Liver (tissue), 8 donors: ENCODE measurements at regions not wholly inside any gene's neighbourhood (a gene's known extent, or its start where the extent isn't known, plus 50 kb on each side); places are given as distances from the start of the nearest gene placed in this dataset.

Experiments used
- DNase-seq: peaks from one replicate; pipeline ENCODE4 v3.0.0-alpha.2; 2017; ENCODE audit warnings: low spot score
- H3K27ac ChIP-seq, 2 donors: one replicate each; pipeline ENCODE4 v1.7.0; 2013; ENCODE audit warnings: inconsistent platforms in 2 of 2, low read length in 2 of 2, control low read depth in 1 of 2, low read depth in 1 of 2, mild to moderate bottlenecking in 1 of 2
- H3K27me3 ChIP-seq, 4 donors: one replicate each; pipeline versions ENCODE4 v1.6.1 to v1.7.0; 2013; ENCODE audit warnings: low read length in 3 of 4, inconsistent platforms in 1 of 4, mild to moderate bottlenecking in 1 of 4, moderate library complexity in 1 of 4; ENCODE audit not compliant: control insufficient read depth in 4 of 4, insufficient read depth in 4 of 4
- H3K36me3 ChIP-seq, 4 donors: one replicate each; pipeline versions ENCODE4 v1.6.1 to v1.7.0; 2013; ENCODE audit warnings: low read length in 3 of 4, mild to moderate bottlenecking in 3 of 4, low read depth in 1 of 4, moderate library complexity in 1 of 4; ENCODE audit not compliant: control insufficient read depth in 4 of 4, insufficient read depth in 3 of 4
- H3K4me1 ChIP-seq, 4 donors: one replicate each; pipeline versions ENCODE4 v1.6.1 to v1.7.0; 2013; ENCODE audit warnings: low read length in 3 of 4, mild to moderate bottlenecking in 3 of 4, moderate library complexity in 1 of 4; ENCODE audit not compliant: control insufficient read depth in 4 of 4, insufficient read depth in 4 of 4
- H3K4me3 ChIP-seq, 3 donors: one replicate each; pipeline versions ENCODE4 v1.6.1 to v1.7.0; 2013; ENCODE audit warnings: low read length in 3 of 3, control low read depth in 1 of 3, low read depth in 1 of 3, mild to moderate bottlenecking in 1 of 3
- H3K9ac ChIP-seq, 2 donors: one replicate each; pipeline ENCODE4 v1.7.0; 2013; ENCODE audit warnings: low read length in 2 of 2, mild to moderate bottlenecking in 2 of 2, moderate library complexity in 2 of 2, control low read depth in 1 of 2, low read depth in 1 of 2
- H3K9me3 ChIP-seq, 4 donors: one replicate each; pipeline versions ENCODE4 v1.6.1 to v1.7.0; 2013; ENCODE audit warnings: low read length in 3 of 4; ENCODE audit not compliant: control insufficient read depth in 4 of 4
- ATF3 ChIP-seq: IDR thresholded peaks from 2 replicates; pipeline ENCODE4 v1.6.1; 2016; ENCODE audit warnings: antibody characterized with exemption
- CTCF ChIP-seq: fragments of 150-350 bp; IDR thresholded peaks from 2 replicates; pipeline ENCODE4 v1.5.1; 2017; ENCODE audit warnings: improper control_type of control experiment, low read depth, low read length; ENCODE audit not compliant: missing input control
- EGR1 ChIP-seq, 2 donors: IDR thresholded peaks; 2 replicates each; pipeline ENCODE4 v1.6.1; 2016 to 2018; ENCODE audit warnings: antibody characterized with exemption in 2 of 2, low read depth in 2 of 2
- FOXA2 ChIP-seq: IDR thresholded peaks from 2 replicates; pipeline ENCODE4 v1.6.1; 2016; ENCODE audit warnings: antibody characterized with exemption
- GABPA ChIP-seq, 2 donors: IDR thresholded peaks in 1 of 2; conservative IDR thresholded peaks in 1 of 2; 2 replicates each; pipeline ENCODE4 v1.6.1; 2016; ENCODE audit warnings: antibody characterized with exemption in 2 of 2, mild to moderate bottlenecking in 1 of 2, moderate library complexity in 1 of 2
- HNF4A ChIP-seq, 2 donors: conservative IDR thresholded peaks; 2 replicates each; pipeline ENCODE4 v1.6.1; 2016; ENCODE audit warnings: antibody characterized with exemption in 2 of 2, mild to moderate bottlenecking in 2 of 2
- HNF4G ChIP-seq: IDR thresholded peaks from 2 replicates; pipeline ENCODE4 v1.6.1; 2016; ENCODE audit warnings: antibody characterized with exemption
- JUND ChIP-seq, 2 donors: IDR thresholded peaks; 2 replicates each; pipeline ENCODE4 v1.6.1; 2016; ENCODE audit warnings: antibody characterized with exemption in 2 of 2
- MAX ChIP-seq: IDR thresholded peaks from 2 replicates; pipeline ENCODE4 v1.6.1; 2016; ENCODE audit warnings: antibody characterized with exemption
- RAD21 ChIP-seq, 2 donors: IDR thresholded peaks; 2 replicates each; pipeline ENCODE4 v1.6.1; 2016; ENCODE audit warnings: antibody characterized with exemption in 2 of 2, mild to moderate bottlenecking in 2 of 2
- REST ChIP-seq: IDR thresholded peaks from 2 replicates; pipeline ENCODE4 v1.6.1; 2016; ENCODE audit warnings: antibody characterized with exemption, mild to moderate bottlenecking
- RXRA ChIP-seq, 2 donors: IDR thresholded peaks; 2 replicates each; pipeline ENCODE4 v1.6.1; 2017 to 2018; ENCODE audit warnings: antibody characterized with exemption in 2 of 2, mild to moderate bottlenecking in 1 of 2
- SP1 ChIP-seq: IDR thresholded peaks from 2 replicates; pipeline ENCODE4 v1.6.1; 2018; ENCODE audit warnings: antibody characterized with exemption, mild to moderate bottlenecking
- TAF1 ChIP-seq: conservative IDR thresholded peaks from 2 replicates; pipeline ENCODE4 v1.6.1; 2016; ENCODE audit warnings: antibody characterized with exemption, mild to moderate bottlenecking
- YY1 ChIP-seq: IDR thresholded peaks from 2 replicates; pipeline ENCODE4 v1.6.1; 2016; ENCODE audit warnings: antibody characterized with exemption, mild to moderate bottlenecking
- WGBS: extraction: QIAGEN DNeasy Blood & Tissue Kit; methylation state at CpG from one replicate; pipeline ENCODE4 v1.1.7; 2013; 5-methylcytosine and 5-hydroxymethylcytosine counted together
- donor health status: healthy.
- donor health status: healthy.
- donor health status: healthy.
- donor health status: healthy.
- donor health status: healthy.

GRCh38 chr10:130240409-130240808, 104.2 kb downstream of the GLRX3 start:
- H3K27ac ChIP-seq = no peak overlapping the region
- H3K4me3 ChIP-seq = no peak overlapping the region
- H3K9ac ChIP-seq = no peak overlapping the region
- no peaks in the 10 kb centered on the region for H3K27me3 ChIP-seq
- H3K9me3 ChIP-seq = peaks cover 0 to 3% (median under 1%) of the 10 kb centered on the region in 4 donors
- H3K36me3 ChIP-seq = no peaks in the 10 kb centered on the region
- H3K4me1 ChIP-seq = no peaks in the 10 kb centered on the region
- TF ChIP-seq RXRA (IDR thresholded peaks at IDR 0.05) (no peak), ATF3 (no peak), HNF4G (no peak), GABPA (IDR thresholded peaks at IDR 0.05 in 1 of 2, conservative IDR thresholded peaks at IDR 0.05 in 1 of 2) (no peak), YY1 (no peak), CTCF (no peak), MAX (no peak)
- DNase-seq = no peak
- WGBS = 93% methylated on average over 2 of the region's 2 CpGs

- TF ChIP-seq SP1 (no peak), RXRA (IDR thresholded peaks at IDR 0.05) (no peak), HNF4A (conservative IDR thresholded peaks at IDR 0.05) (no peak), TAF1 (no peak), HNF4G (no peak), EGR1 (IDR thresholded peaks at IDR 0.05; ENCODE audit: low read depth in 2 of 2) (no peak), CTCF (no peak), RAD21 (IDR thresholded peaks at IDR 0.05) (no peak), JUND (IDR thresholded peaks at IDR 0.05) (no peak), MAX (no peak), GABPA (IDR thresholded peaks at IDR 0.05 in 1 of 2, conservative IDR thresholded peaks at IDR 0.05 in 1 of 2) (no peak), REST (no peak), ATF3 (no peak), FOXA2 (no peak), YY1 (no peak)
- Histone ChIP-seq H3K4me1 (no peaks in the 10 kb centered on the region), H3K4me3 (no peak overlapping the region), H3K27me3 (no peaks in the 10 kb centered on the region), H3K9me3 (peaks cover 0 to 3% (median under 1%) of the 10 kb centered on the region in 4 donors), H3K36me3 (no peaks in the 10 kb centered on the region), H3K9ac (no peak overlapping the region), H3K27ac (no peak overlapping the region)
- WGBS = 63% methylated on average over 3 of the region's 3 CpGs
- no peak for DNase-seq
Measured at GRCh38 chr10:130242513-130242912, 106.3 kb downstream of the GLRX3 start.
